Activated CD8-positive, alpha-beta T cell treated with anti-CD3 and anti-CD28 coated beads for 36 hours (primary cell): ENCODE measurements at regions not wholly inside any gene's neighbourhood (a gene's known extent, or its start where the extent isn't known, plus 50 kb on each side); places are given as distances from the start of the nearest gene placed in this dataset.

Experiments used
- ATAC-seq: fragments of 200-7000 bp; cut with Tn5 transposase; one replicate; pipeline ENCODE4 v1.10.0; 2021; ENCODE audit warnings: mild to moderate bottlenecking, moderate library complexity
- CTCF ChIA-PET: fragments of 350-600 bp; sonication (Branson Sonifier 250); formaldehyde crosslinking; loops from one replicate; lab custom pipeline; 2021; ENCODE audit warnings: antibody characterized with exemption; lab: Charles Lee
- POLR2A ChIA-PET: fragments of 350-600 bp; sonication (Branson Sonifier 250); formaldehyde crosslinking; loops from one replicate; lab custom pipeline; 2021; ENCODE audit warnings: antibody characterized with exemption; lab: Charles Lee
- DNase-seq: peaks from one replicate; pipeline ENCODE4 v3.0.0-alpha.2; 2020
- H3K27ac Mint-ChIP-seq: one replicate; pipeline ENCODE4 v1.8.0; 2021; ENCODE audit warnings: mild to moderate bottlenecking, mixed read lengths
- H3K27me3 Mint-ChIP-seq: one replicate; pipeline ENCODE4 v1.8.0; 2021; ENCODE audit warnings: mixed read lengths
- H3K36me3 Mint-ChIP-seq: one replicate; pipeline ENCODE4 v1.8.0; 2021; ENCODE audit warnings: low read depth, mixed read lengths
- H3K4me1 Mint-ChIP-seq: one replicate; pipeline ENCODE4 v1.8.0; 2021; ENCODE audit warnings: low read depth, mixed read lengths
- H3K4me3 Mint-ChIP-seq: one replicate; pipeline ENCODE4 v1.8.0; 2021; ENCODE audit warnings: mild to moderate bottlenecking, moderate library complexity, mixed read lengths
- H3K9me3 Mint-ChIP-seq: one replicate; pipeline ENCODE4 v1.8.0; 2021; ENCODE audit warnings: mixed read lengths
- intact Hi-C: fragments of 100-400 bp; cut with micrococcal nuclease; formaldehyde crosslinking; loops from one replicate; pipeline ENCODE4 v1.10.0; 2022
- TF ChIP-seq, protein P1 (sequence below): fragments of 200-600 bp; IDR thresholded peaks from one replicate; pipeline ENCODE4 v1.8.0; 2022; ENCODE audit warnings: antibody characterized with exemption, mild to moderate bottlenecking

DNA sequence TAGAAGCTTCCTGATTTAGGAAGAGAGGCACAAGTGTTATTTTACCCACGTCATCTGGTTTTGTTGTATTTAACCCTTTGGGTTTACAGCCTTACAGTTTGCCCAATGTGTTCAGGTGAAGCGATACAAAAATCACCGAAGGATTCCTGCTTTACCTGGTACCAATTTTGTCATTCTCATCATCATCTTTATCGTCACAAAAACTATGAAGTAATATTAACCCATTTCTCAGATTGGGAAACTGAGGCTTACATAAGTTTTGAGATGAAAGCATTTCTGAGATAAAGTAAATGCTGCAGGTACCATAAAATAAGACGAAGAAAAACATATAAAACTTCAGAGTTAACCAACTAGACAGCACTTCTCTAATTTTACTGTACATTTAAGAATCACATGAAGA is 370.6 kb upstream of the OR4E1 start:
- Mint-ChIP-seq H3K27me3 (no peaks in the 10 kb centered on the region), H3K4me1 (peaks cover 30% of the 10 kb centered on the region), H3K27ac (no peak overlapping the region), H3K36me3 (no peaks in the 10 kb centered on the region), H3K9me3 (no peaks in the 10 kb centered on the region), H3K4me3 (no peak overlapping the region)
- ChIA-PET CTCF (no interaction called here), POLR2A (no interaction called here)
- intact Hi-C loops: loop anchor here (5.0 kb wide), 1 partner anchor 58 kb away; no protein-coding TSS in a partner anchor
- DNase-seq (no peak), ATAC-seq (no peak)
- TF ChIP-seq, protein P1, sequence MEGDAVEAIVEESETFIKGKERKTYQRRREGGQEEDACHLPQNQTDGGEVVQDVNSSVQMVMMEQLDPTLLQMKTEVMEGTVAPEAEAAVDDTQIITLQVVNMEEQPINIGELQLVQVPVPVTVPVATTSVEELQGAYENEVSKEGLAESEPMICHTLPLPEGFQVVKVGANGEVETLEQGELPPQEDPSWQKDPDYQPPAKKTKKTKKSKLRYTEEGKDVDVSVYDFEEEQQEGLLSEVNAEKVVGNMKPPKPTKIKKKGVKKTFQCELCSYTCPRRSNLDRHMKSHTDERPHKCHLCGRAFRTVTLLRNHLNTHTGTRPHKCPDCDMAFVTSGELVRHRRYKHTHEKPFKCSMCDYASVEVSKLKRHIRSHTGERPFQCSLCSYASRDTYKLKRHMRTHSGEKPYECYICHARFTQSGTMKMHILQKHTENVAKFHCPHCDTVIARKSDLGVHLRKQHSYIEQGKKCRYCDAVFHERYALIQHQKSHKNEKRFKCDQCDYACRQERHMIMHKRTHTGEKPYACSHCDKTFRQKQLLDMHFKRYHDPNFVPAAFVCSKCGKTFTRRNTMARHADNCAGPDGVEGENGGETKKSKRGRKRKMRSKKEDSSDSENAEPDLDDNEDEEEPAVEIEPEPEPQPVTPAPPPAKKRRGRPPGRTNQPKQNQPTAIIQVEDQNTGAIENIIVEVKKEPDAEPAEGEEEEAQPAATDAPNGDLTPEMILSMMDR: no peak

DNA sequence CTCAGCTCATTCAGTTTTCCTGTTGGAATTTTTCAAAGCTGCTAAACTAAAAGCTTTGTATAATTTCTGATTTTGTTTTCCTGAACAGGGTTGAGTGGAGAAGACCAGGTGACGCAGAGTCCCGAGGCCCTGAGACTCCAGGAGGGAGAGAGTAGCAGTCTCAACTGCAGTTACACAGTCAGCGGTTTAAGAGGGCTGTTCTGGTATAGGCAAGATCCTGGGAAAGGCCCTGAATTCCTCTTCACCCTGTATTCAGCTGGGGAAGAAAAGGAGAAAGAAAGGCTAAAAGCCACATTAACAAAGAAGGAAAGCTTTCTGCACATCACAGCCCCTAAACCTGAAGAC is 367.1 kb upstream of the OR4E1 start:
- CTCF ChIA-PET: interaction anchor here (0.6 to 2.5 kb wide), 31 partner anchors 9 to 529 kb away, joined by 3 to 19 read pairs (median 5); no protein-coding TSS in a partner anchor
- Mint-ChIP-seq H3K4me3 (peak overlapping the region; percentile 77), H3K27ac (peak overlapping the region; percentile 82), H3K36me3 (no peaks in the 10 kb centered on the region), H3K4me1 (peaks cover 9% of the 10 kb centered on the region), H3K9me3 (no peaks in the 10 kb centered on the region), H3K27me3 (no peaks in the 10 kb centered on the region)
- intact Hi-C loops: loop anchor here (5.0 kb wide), 1 partner anchor 62 kb away; no protein-coding TSS in a partner anchor
- POLR2A ChIA-PET: no interaction called here
- DNase-seq: no peak
- TF ChIP-seq, protein P1: no peak
- ATAC-seq: no peak

DNA sequence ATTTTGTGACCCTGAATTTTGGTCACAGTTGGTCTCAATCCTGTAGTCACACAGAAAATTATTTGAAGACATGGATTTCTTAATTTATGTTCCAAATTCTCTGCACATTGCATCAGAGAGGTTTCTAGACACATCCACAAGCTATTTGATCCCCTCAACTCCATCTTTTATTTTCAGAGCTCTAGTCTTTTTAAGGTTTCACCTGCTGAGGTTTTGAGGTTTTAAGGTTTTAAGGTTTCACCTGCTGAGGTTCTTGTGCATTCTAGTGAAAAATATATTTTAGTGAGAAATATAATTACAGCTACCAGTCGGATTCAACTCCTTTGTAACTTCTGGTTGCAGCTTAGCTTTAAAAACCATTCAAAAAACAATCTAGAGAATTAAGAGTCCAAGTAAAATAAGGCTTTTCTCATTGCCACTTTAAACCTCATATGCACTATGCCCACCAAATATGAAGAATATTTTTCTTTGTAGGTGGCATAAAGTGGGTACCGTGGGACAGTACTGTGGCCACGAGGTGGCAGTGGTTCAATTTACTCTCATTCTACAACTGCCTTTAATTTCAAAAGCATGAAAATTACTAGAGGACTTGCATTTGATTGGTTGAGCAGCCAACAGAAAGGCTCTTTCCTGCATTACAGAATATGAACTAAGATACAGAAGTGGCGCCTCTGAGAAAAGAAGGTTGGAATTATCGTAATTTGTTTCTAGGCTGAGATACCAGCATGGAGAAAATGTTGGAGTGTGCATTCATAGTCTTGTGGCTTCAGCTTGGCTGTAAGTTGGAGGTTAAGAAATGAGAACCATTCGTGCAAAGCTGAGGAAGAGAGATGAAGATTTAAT is 366.5 kb upstream of the OR4E1 start:
- POLR2A ChIA-PET: no interaction called here
- CTCF ChIA-PET: interaction anchor here (0.6 to 2.5 kb wide), 39 partner anchors 9 to 530 kb away, joined by 3 to 19 read pairs (median 4); no protein-coding TSS in a partner anchor
- Mint-ChIP-seq H3K4me3 (peak overlapping the region; percentile 77), H3K27ac (peak overlapping the region; percentile 82), H3K4me1 (peaks cover 9% of the 10 kb centered on the region), H3K9me3 (no peaks in the 10 kb centered on the region), H3K36me3 (no peaks in the 10 kb centered on the region), H3K27me3 (no peaks in the 10 kb centered on the region)
- intact Hi-C loops: loop anchor here (5.0 kb wide), 1 partner anchor 62 kb away; no protein-coding TSS in a partner anchor
- DNase-seq: peak; percentile 75
- peak; percentile 91 for ATAC-seq
- TF ChIP-seq, protein P1: peak; percentile 48

DNA sequence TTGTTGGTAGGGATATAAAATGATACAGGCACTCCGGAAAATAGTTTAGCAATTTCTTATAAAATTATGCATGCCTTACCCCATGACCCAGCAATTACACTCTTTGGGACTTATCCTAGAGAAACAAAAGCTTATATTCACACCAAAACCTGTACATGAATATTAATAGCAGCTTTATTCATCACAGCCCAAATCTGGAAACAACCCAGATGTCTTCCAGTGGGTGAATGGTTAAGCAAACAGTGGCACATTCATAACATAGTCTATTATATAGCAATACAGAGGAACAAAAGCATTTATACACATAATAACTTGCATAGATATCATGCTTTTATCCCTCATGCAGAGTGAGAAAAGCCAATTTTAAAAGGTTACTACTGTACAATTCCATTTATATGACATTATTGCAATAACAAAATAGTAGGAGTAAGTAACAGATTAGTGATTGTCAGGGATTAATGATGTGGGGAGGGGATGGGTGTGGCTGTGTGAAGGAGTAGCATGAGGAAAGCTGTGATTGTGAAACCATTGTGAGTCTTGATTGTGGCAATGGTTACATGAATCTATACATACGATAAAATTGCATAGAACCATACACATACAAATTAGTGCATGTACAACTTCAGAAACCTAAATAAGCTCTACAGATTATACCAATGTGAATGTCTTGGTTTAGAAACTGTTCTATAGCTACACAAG is 363.1 kb upstream of the OR4E1 start:
- no peak overlapping the region for H3K4me3 Mint-ChIP-seq
- H3K27me3 Mint-ChIP-seq: no peaks in the 10 kb centered on the region
- ATAC-seq (no peak), DNase-seq (no peak)
- intact Hi-C loops: no loop called here
- H3K9me3 Mint-ChIP-seq: no peaks in the 10 kb centered on the region
- ChIA-PET POLR2A (no interaction called here), CTCF (interaction anchor here (0.7 to 1.8 kb wide), 4 partner anchors 33 to 134 kb away, joined by 3 to 7 read pairs (median 3); no protein-coding TSS in a partner anchor)
- TF ChIP-seq, protein P1: no peak
- H3K4me1 Mint-ChIP-seq: peaks cover 9% of the 10 kb centered on the region
- H3K36me3 Mint-ChIP-seq: no peaks in the 10 kb centered on the region
- no peak overlapping the region for H3K27ac Mint-ChIP-seq
